ENCODE measurements at regions not wholly inside any gene's neighbourhood (a gene's known extent, or its start where the extent isn't known, plus 50 kb on each side); places are given as distances from the start of the nearest gene placed in this dataset.

DNA sequence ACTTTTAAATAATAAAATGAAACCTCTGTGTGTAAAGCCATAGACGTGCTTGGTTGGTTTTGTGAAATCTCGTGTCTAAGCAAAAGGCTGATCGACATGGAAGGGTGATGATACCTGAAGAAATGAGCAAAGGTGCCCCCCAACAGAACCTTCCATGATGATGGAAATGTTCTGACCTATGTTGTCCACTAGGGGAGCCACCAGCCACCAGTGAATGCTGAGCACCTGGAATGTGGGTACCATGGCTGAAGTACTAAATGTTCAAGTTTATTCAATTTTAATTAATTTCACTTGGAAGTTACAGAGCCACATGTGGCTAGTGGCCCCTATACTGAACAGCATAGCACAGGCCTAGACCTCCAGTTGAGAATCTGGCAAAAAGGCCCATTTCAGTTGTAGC lies 158.8 kb downstream of the POLR2M start:
- DNase-seq, result peak; percentile 39
- H2AFZ ChIP-seq (ENCODE audit: low read length), result no peak overlapping the region
- H3T11ph ChIP-seq (ENCODE audit: low read length), result no peak overlapping the region
- no peak overlapping the region for H2BK120ac ChIP-seq (ENCODE audit: low read depth, low read length, poor library complexity, severe bottlenecking)
- H3K27ac ChIP-seq (ENCODE audit: insufficient read length, low read depth, low read length), result no peak overlapping the region
- no peak overlapping the region for H3K9ac ChIP-seq (ENCODE audit: extremely low read depth, insufficient read length, low read length)
- Mint-ChIP-seq H3K9me3 (peaks cover 0 to 4% of the 10 kb centered on the region in 2 experiments; a peak in 2 of 5 replicates), H3K27me3 (ENCODE audit: low read depth) (peaks cover 2% of the 10 kb centered on the region), H3K36me3 (ENCODE audit: insufficient read depth in 1 of 3, low read depth in 3 of 3) (no peaks in the 10 kb centered on the region), H3K27ac (no peak overlapping the region), H3K4me1 (peaks cover 0 to 4% of the 10 kb centered on the region in 2 experiments; a peak in 1 of 4 replicates), H3K4me3 (no peak overlapping the region)
- TF ChIP-seq, protein P1, sequence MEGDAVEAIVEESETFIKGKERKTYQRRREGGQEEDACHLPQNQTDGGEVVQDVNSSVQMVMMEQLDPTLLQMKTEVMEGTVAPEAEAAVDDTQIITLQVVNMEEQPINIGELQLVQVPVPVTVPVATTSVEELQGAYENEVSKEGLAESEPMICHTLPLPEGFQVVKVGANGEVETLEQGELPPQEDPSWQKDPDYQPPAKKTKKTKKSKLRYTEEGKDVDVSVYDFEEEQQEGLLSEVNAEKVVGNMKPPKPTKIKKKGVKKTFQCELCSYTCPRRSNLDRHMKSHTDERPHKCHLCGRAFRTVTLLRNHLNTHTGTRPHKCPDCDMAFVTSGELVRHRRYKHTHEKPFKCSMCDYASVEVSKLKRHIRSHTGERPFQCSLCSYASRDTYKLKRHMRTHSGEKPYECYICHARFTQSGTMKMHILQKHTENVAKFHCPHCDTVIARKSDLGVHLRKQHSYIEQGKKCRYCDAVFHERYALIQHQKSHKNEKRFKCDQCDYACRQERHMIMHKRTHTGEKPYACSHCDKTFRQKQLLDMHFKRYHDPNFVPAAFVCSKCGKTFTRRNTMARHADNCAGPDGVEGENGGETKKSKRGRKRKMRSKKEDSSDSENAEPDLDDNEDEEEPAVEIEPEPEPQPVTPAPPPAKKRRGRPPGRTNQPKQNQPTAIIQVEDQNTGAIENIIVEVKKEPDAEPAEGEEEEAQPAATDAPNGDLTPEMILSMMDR (conservative IDR thresholded peaks at IDR 0.05), result peak; percentile 73
- H3K18ac ChIP-seq (ENCODE audit: insufficient read length, low read depth, low read length), result no peak overlapping the region
- H2BK5ac ChIP-seq (ENCODE audit: insufficient read length, low read length), result no peak overlapping the region
- no peaks in the 10 kb centered on the region for H3K27me3 ChIP-seq (ENCODE audit: insufficient read depth, low read length)
- no peaks in the 10 kb centered on the region for H4K20me1 ChIP-seq (ENCODE audit: control insufficient read depth, insufficient read depth, insufficient read length)
- WGBS (ENCODE audit: extremely low coverage, insufficient read length, low lambda C conversion rate), result no CpG with 5 or more reads among the region's 3 CpGs
- no peak overlapping the region for H4K8ac ChIP-seq (replicated peaks; ENCODE audit: insufficient read length, low read depth, low read length)
- no peak overlapping the region for H3K4ac ChIP-seq (ENCODE audit: low read depth, low read length)
- H4K5ac ChIP-seq (ENCODE audit: insufficient read length, low read depth, low read length), result no peak overlapping the region
- H3K79me2 ChIP-seq (ENCODE audit: insufficient read depth, low read length), result no peaks in the 10 kb centered on the region
- no peaks in the 10 kb centered on the region for H3K79me1 ChIP-seq (ENCODE audit: insufficient read depth, low read depth, low read length, poor library complexity, severe bottlenecking)
- no peak overlapping the region for H3K23ac ChIP-seq (ENCODE audit: insufficient read length, low read depth, low read length)
- H3K23me2 ChIP-seq (ENCODE audit: insufficient read length, low read depth, low read length, poor library complexity, severe bottlenecking), result peaks cover 4% of the 10 kb centered on the region
- H3K56ac ChIP-seq (ENCODE audit: insufficient read length, low read depth, low read length), result no peak overlapping the region
- no peak overlapping the region for H3K4me2 ChIP-seq (ENCODE audit: insufficient read depth, insufficient read length, low read length)
- no peak overlapping the region for H2BK20ac ChIP-seq (ENCODE audit: low read depth, low read length, poor library complexity, severe bottlenecking)
- H4K91ac ChIP-seq (ENCODE audit: insufficient read length, low read depth, low read length), result no peak overlapping the region
- H3K9me3 ChIP-seq (ENCODE audit: control insufficient read depth, low read depth, low read length), result no peaks in the 10 kb centered on the region
- H2BK12ac ChIP-seq (ENCODE audit: insufficient read length, low read depth, low read length), result no peak overlapping the region
- no peak overlapping the region for H2BK15ac ChIP-seq (ENCODE audit: low read depth, low read length)
- no peaks in the 10 kb centered on the region for H3K4me1 ChIP-seq (ENCODE audit: insufficient read depth, low read length)
- no peak overlapping the region for H2AK5ac ChIP-seq (ENCODE audit: insufficient read length, low read length)
- no peak overlapping the region for H3K14ac ChIP-seq (ENCODE audit: insufficient read depth, low read length)
